ENCODE measurements at regions not wholly inside any gene's neighbourhood (a gene's known extent, or its start where the extent isn't known, plus 50 kb on each side); places are given as distances from the start of the nearest gene placed in this dataset.

- TF ChIP-seq POLR2A (IDR thresholded peaks at IDR 0.05) = no peak
- no peak for TF ChIP-seq CTCF (IDR thresholded peaks at IDR 0.05)
Observed at GRCh38 chr14:51490205-51490604, 161.5 kb upstream of the FRMD6 start.
